ENCODE measurements at regions not wholly inside any gene's neighbourhood (a gene's known extent, or its start where the extent isn't known, plus 50 kb on each side); places are given as distances from the start of the nearest gene placed in this dataset.
"Not testable (repeated sequence)": the region's sequence is repeated elsewhere in the genome, so short reads cannot be mapped to it uniquely, and the experiment has no call there.

GRCh38 chr10:20399772-20400171 is 497.3 kb downstream of the NEBL start:
- Histone ChIP-seq H3K9me3 (replicated peaks) (no peaks in the 10 kb centered on the region), H3K36me3 (no peaks in the 10 kb centered on the region), H3K27ac (no peak overlapping the region), H3K4me3 (no peak overlapping the region), H3K4me1 (no peaks in the 10 kb centered on the region), H3K27me3 (no peaks in the 10 kb centered on the region)
- no peak for DNase-seq

GRCh38 chr10:20396701-20397100 is 500.4 kb downstream of the NEBL start:
- H3K27me3 ChIP-seq = no peaks in the 10 kb centered on the region

GRCh38 chr10:20396205-20396604 is 500.9 kb downstream of the NEBL start:
- Histone ChIP-seq H3K4me1 (no peaks in the 10 kb centered on the region), H3K27me3 (no peaks in the 10 kb centered on the region), H3K4me3 (no peak overlapping the region), H3K36me3 (no peaks in the 10 kb centered on the region), H3K9me3 (replicated peaks) (no peaks in the 10 kb centered on the region), H3K27ac (no peak overlapping the region)
- DNase-seq = no peak

More at GRCh38 chr10:20396701-20397100, 500.4 kb downstream of the NEBL start:
- Histone ChIP-seq H3K27ac (no peak overlapping the region), H3K4me3 (no peak overlapping the region), H3K4me1 (no peaks in the 10 kb centered on the region), H3K36me3 (no peaks in the 10 kb centered on the region), H3K9me3 (replicated peaks) (no peaks in the 10 kb centered on the region)
- no peak for DNase-seq

- Histone ChIP-seq H3K4me1 (no peaks in the 10 kb centered on the region), H3K9me3 (replicated peaks) (no peaks in the 10 kb centered on the region), H3K27me3 (no peaks in the 10 kb centered on the region), H3K27ac (no peak overlapping the region), H3K4me3 (no peak overlapping the region), H3K36me3 (no peaks in the 10 kb centered on the region)
- DNase-seq = no peak
These were observed 505.5 kb downstream of the NEBL start for GRCh38 chr10:20391629-20392028.

GRCh38 chr10:20381761-20382160 is 515.4 kb downstream of the NEBL start:
- no peak overlapping the region for H3K4me3 ChIP-seq
- no peaks in the 10 kb centered on the region for H3K36me3 ChIP-seq
- H3K27ac ChIP-seq = no peak overlapping the region
- no peaks in the 10 kb centered on the region for H3K27me3 ChIP-seq
- H3K9me3 ChIP-seq (replicated peaks) = no peaks in the 10 kb centered on the region
- H3K4me1 ChIP-seq = no peaks in the 10 kb centered on the region
- DNase-seq = no peak

- no peaks in the 10 kb centered on the region for H3K36me3 ChIP-seq
- H3K27ac ChIP-seq = no peak overlapping the region
- no peaks in the 10 kb centered on the region for H3K9me3 ChIP-seq (replicated peaks)
- no peaks in the 10 kb centered on the region for H3K4me1 ChIP-seq
- no peak for DNase-seq
- H3K27me3 ChIP-seq = no peaks in the 10 kb centered on the region
- H3K4me3 ChIP-seq = no peak overlapping the region
These were observed 516.7 kb downstream of the NEBL start for GRCh38 chr10:20380401-20380800.

GRCh38 chr10:20372748-20373147 is 524.4 kb downstream of the NEBL start:
- H3K4me1 ChIP-seq = no peaks in the 10 kb centered on the region
- no peak overlapping the region for H3K27ac ChIP-seq
- H3K27me3 ChIP-seq = no peaks in the 10 kb centered on the region
- H3K36me3 ChIP-seq = no peaks in the 10 kb centered on the region
- DNase-seq = no peak
- H3K4me3 ChIP-seq = no peak overlapping the region
- no peaks in the 10 kb centered on the region for H3K9me3 ChIP-seq (replicated peaks)

GRCh38 chr10:20370977-20371533 is 526.1 kb downstream of the NEBL start:
- H3K27ac ChIP-seq = peak overlapping the region; percentile 75

GRCh38 chr10:20369863-20370736 is 527.0 kb downstream of the NEBL start:
- Histone ChIP-seq H3K9me3 (replicated peaks) (no peaks in the 10 kb centered on the region), H3K4me1 (no peaks in the 10 kb centered on the region), H3K36me3 (no peaks in the 10 kb centered on the region), H3K4me3 (peak overlapping the region; percentile 63), H3K27ac (peak overlapping the region; percentile 75), H3K27me3 (no peaks in the 10 kb centered on the region)
- DNase-seq = peak; percentile 83 to 88

More at GRCh38 chr10:20370977-20371533, 526.1 kb downstream of the NEBL start:
- not testable (repeated sequence) for H3K4me1 ChIP-seq; H3K9me3 ChIP-seq (replicated peaks); H3K27me3 ChIP-seq; H3K36me3 ChIP-seq
- DNase-seq = peak; percentile 26 to 60
- H3K4me3 ChIP-seq = peak overlapping the region; percentile 63

- Histone ChIP-seq H3K36me3 (no peaks in the 10 kb centered on the region), H3K27me3 (no peaks in the 10 kb centered on the region), H3K4me3 (no peak overlapping the region), H3K9me3 (replicated peaks) (no peaks in the 10 kb centered on the region), H3K27ac (no peak overlapping the region), H3K4me1 (no peaks in the 10 kb centered on the region)
- no peak for DNase-seq
These were observed 533.4 kb downstream of the NEBL start for GRCh38 chr10:20363684-20364083.

- H3K4me1 ChIP-seq = no peaks in the 10 kb centered on the region
- no peaks in the 10 kb centered on the region for H3K9me3 ChIP-seq (replicated peaks)
- H3K27me3 ChIP-seq = no peaks in the 10 kb centered on the region
- no peak overlapping the region for H3K27ac ChIP-seq
- H3K36me3 ChIP-seq = no peaks in the 10 kb centered on the region
- DNase-seq = no peak
- no peak overlapping the region for H3K4me3 ChIP-seq
These were observed 539.7 kb downstream of the PLXDC2 start for GRCh38 chr10:20355915-20356314.

GRCh38 chr10:20355011-20355410 is 538.8 kb downstream of the PLXDC2 start:
- Histone ChIP-seq H3K27me3 (no peaks in the 10 kb centered on the region), H3K4me3 (no peak overlapping the region), H3K27ac (no peak overlapping the region), H3K9me3 (replicated peaks) (no peaks in the 10 kb centered on the region), H3K4me1 (no peaks in the 10 kb centered on the region), H3K36me3 (no peaks in the 10 kb centered on the region)
- DNase-seq = no peak

- Histone ChIP-seq H3K27ac (no peak overlapping the region), H3K4me1 (no peaks in the 10 kb centered on the region)
These were observed 537.9 kb downstream of the PLXDC2 start for GRCh38 chr10:20354166-20354565.

GRCh38 chr10:20350509-20350908 is 534.3 kb downstream of the PLXDC2 start:
- Histone ChIP-seq H3K4me3 (no peak overlapping the region), H3K27me3 (no peaks in the 10 kb centered on the region)
- DNase-seq = no peak

More at GRCh38 chr10:20354166-20354565, 537.9 kb downstream of the PLXDC2 start:
- Histone ChIP-seq H3K4me3 (no peak overlapping the region), H3K27me3 (no peaks in the 10 kb centered on the region), H3K36me3 (no peaks in the 10 kb centered on the region), H3K9me3 (replicated peaks) (no peaks in the 10 kb centered on the region)
- DNase-seq = no peak

GRCh38 chr10:20343036-20343435 is 526.8 kb downstream of the PLXDC2 start:
- no peaks in the 10 kb centered on the region for H3K9me3 ChIP-seq (replicated peaks)
- no peak for DNase-seq
- no peak overlapping the region for H3K4me3 ChIP-seq

More at GRCh38 chr10:20350509-20350908, 534.3 kb downstream of the PLXDC2 start:
- Histone ChIP-seq H3K4me1 (no peaks in the 10 kb centered on the region), H3K9me3 (replicated peaks) (no peaks in the 10 kb centered on the region), H3K27ac (no peak overlapping the region), H3K36me3 (no peaks in the 10 kb centered on the region)

More at GRCh38 chr10:20343036-20343435, 526.8 kb downstream of the PLXDC2 start:
- Histone ChIP-seq H3K4me1 (no peaks in the 10 kb centered on the region), H3K27ac (no peak overlapping the region), H3K27me3 (no peaks in the 10 kb centered on the region), H3K36me3 (no peaks in the 10 kb centered on the region)

Measured in SJCRH30 (cell line).